Ectodermal cell (in vitro differentiated cells): ENCODE measurements at regions not wholly inside any gene's neighbourhood (a gene's known extent, or its start where the extent isn't known, plus 50 kb on each side); places are given as distances from the start of the nearest gene placed in this dataset.

Experiments
- H3K27ac ChIP-seq: 2 replicates; pipeline ENCODE4 v1.7.0; 2013; ENCODE audit warnings: mild to moderate bottlenecking, low read depth, low read length; ENCODE audit not compliant: insufficient read depth, poor library complexity, severe bottlenecking
- H3K27me3 ChIP-seq: 2 replicates; pipeline ENCODE4 v1.7.0; 2013; ENCODE audit warnings: mild to moderate bottlenecking, low read length; ENCODE audit not compliant: insufficient read depth, control insufficient read depth, poor library complexity, severe bottlenecking
- H3K36me3 ChIP-seq: one replicate; pipeline ENCODE4 v1.7.0; 2013; ENCODE audit warnings: low read length; ENCODE audit not compliant: control insufficient read depth, insufficient read depth
- H3K4me1 ChIP-seq: one replicate; pipeline ENCODE4 v1.7.0; 2013; ENCODE audit warnings: low read length; ENCODE audit not compliant: control insufficient read depth, insufficient read depth
- H3K4me3 ChIP-seq: 2 replicates; pipeline ENCODE4 v1.7.0; 2013; ENCODE audit warnings: low read depth, low read length, control low read depth; ENCODE audit not compliant: insufficient read depth
- H3K9me3 ChIP-seq: 2 replicates; pipeline ENCODE4 v1.7.0; 2013; ENCODE audit warnings: mild to moderate bottlenecking, low read length, moderate library complexity; ENCODE audit not compliant: control insufficient read depth
- WGBS, 2 experiments: methylation state at CpG; one replicate each; pipeline ENCODE4 v1.1.7; 2013; ENCODE audit warnings: missing lambda C conversion rate in 2 of 2; 5-methylcytosine and 5-hydroxymethylcytosine counted together

DNA sequence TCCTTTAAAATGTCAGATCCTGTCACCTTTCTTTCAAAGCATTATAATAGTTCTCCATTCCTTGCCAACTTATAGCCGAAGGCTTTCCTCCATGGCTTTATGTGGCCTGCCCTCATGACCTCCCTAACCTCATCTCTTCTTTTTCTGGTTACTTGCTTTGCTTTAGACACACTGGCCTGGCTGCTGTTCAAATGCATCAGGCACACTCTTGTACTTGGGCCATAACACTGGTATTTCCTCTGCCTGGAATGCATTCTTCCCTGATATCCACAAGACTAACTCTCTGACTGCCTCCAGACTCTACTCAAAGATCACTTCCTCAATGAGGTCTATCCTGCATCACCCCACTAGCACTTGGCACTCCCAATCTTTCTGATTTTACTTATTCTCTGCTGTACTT lies 710.3 kb downstream of the KCNA4 start:
- Histone ChIP-seq H3K9me3 (no peaks in the 10 kb centered on the region), H3K27ac (no peak overlapping the region), H3K4me3 (no peak overlapping the region), H3K36me3 (no peaks in the 10 kb centered on the region), H3K4me1 (no peaks in the 10 kb centered on the region), H3K27me3 (no peaks in the 10 kb centered on the region)
- WGBS, 2 experiments: 89 to 94% methylated on average over 1 of the region's 1 CpG

DNA sequence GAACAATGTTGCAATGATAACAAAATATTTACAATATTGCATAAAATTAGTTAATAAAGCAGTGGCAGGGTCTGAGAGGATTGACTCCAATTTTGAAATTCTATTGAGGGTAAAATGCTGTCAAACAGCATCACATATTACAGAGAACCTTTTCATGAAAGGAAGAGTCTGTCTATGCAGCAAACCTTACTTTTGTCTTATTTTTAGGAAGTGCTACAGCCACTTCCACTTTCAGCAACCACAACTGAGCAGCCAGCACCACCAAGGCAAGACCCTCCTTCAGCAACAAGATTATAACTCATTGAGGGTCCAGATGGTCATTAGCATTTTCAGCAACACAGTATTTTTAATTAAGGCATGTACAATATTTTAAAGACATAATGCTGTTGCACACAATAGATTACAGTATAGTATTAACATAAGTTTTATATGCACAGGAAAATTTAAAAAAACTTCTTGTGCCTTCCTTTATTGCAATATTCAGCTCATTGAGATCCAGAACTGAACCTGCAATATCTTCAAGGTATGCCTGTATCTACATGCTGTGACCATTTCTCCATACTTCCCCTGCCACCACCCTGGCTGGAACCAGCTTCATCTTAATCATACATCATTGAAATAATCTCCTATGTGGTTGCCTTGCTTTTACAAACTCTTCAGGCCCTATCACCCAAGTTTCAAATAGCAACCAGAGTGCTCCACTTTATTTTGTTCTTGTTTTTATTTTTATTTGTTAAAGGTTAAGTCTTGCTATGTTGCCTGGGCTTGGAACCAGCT lies 711.2 kb downstream of the KCNA4 start:
- H3K27me3 ChIP-seq: no peaks in the 10 kb centered on the region
- no peak overlapping the region for H3K4me3 ChIP-seq
- H3K4me1 ChIP-seq: no peaks in the 10 kb centered on the region
- H3K27ac ChIP-seq: no peak overlapping the region
- no peaks in the 10 kb centered on the region for H3K9me3 ChIP-seq
- no peaks in the 10 kb centered on the region for H3K36me3 ChIP-seq

DNA sequence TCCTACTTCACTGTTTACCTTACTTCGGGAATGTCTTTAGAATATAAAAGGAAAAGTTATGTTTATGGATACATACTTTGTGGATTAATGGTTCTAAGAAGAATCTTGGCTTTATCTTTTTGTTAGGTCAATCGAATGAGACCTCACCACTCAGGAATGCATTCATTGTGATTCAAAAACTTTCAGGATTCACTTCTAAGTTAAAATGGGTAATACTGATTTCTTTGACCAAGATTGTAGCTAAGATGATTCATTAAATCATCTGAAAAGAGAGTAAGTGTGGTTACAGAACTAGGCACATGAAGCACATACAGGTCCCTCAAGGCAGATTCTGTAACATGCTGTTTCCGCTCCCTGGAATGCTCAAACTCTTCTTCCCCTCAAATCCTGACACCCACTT lies 716.4 kb downstream of the KCNA4 start:
- Histone ChIP-seq H3K27me3 (no peaks in the 10 kb centered on the region), H3K4me3 (no peak overlapping the region), H3K9me3 (no peaks in the 10 kb centered on the region), H3K27ac (no peak overlapping the region), H3K4me1 (no peaks in the 10 kb centered on the region), H3K36me3 (no peaks in the 10 kb centered on the region)
- 74 to 83% methylated on average over 2 to 3 of the region's 3 CpGs for WGBS, 2 experiments

DNA sequence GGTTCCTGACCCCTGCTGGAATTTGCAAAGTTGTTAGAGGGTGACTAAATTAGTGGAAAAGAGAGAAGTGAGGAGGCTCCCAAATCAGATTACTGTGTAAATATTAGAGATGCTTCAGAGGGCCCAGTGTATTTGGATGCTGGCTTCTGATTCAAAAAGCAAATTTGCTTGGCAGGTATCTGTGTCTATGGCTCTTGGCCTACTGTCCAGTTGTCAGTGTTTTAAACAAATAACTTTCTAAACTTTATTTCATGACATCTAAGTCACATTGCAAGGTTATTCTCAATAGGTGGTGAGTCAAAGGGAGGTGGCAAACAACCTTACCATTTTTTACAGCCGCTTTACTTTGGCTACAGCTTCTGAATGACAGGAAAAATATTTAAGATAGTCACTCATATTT lies 720.1 kb downstream of the KCNA4 start:
- H3K9me3 ChIP-seq: no peaks in the 10 kb centered on the region
- H3K36me3 ChIP-seq: no peaks in the 10 kb centered on the region
- no peak overlapping the region for H3K4me3 ChIP-seq
- no peak overlapping the region for H3K27ac ChIP-seq
- WGBS, 2 experiments: 100% methylated on average over 1 of the region's 1 CpG; no CpG with 5 or more reads in 1 of the 2 experiments
- no peaks in the 10 kb centered on the region for H3K27me3 ChIP-seq
- H3K4me1 ChIP-seq: no peaks in the 10 kb centered on the region

DNA sequence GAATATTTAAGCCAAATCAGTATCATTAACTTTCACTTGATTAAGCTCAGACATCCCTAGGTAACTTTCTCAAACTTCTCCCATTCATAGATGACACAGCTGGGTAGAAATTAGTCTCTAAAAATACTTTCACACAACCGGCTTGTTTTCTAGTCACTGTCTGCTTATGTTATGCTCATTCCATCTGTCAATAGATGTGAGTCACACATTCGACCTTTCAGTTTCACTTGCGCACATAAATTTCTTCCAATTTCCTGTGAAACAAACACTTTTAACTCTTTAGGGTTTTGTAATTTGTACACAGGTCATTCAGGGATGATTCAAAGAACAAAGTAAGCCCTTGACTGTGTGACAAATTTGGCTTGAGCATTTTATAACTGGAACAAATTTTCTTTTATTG lies 723.0 kb downstream of the KCNA4 start:
- H3K27me3 ChIP-seq: no peaks in the 10 kb centered on the region
- no peaks in the 10 kb centered on the region for H3K36me3 ChIP-seq
- H3K9me3 ChIP-seq: no peaks in the 10 kb centered on the region
- H3K4me1 ChIP-seq: no peaks in the 10 kb centered on the region
- no peak overlapping the region for H3K27ac ChIP-seq
- no peak overlapping the region for H3K4me3 ChIP-seq
- WGBS, 2 experiments: 80 to 84% methylated on average over 3 of the region's 3 CpGs

DNA sequence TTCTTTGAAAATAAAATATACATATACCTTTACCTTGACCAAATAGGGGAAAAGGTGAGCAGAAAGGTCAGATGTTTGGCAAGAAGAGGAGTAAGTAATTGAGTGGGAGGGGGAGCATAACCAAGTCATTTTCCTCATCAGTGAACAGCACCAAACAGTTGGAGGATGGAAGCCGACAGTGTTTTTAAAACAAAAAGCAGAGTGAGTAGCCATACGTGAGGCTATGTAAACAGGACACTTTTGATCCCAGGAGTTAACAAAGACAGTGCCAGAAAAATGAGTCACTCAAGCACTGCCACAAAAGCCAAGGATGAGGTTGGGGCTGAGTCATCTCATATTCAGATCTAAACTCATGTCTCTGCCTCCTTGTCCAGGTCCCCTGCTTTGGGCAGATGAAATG lies 734.7 kb downstream of the KCNA4 start:
- Histone ChIP-seq H3K4me1 (no peaks in the 10 kb centered on the region), H3K36me3 (no peaks in the 10 kb centered on the region), H3K9me3 (no peaks in the 10 kb centered on the region), H3K27ac (no peak overlapping the region), H3K4me3 (no peak overlapping the region), H3K27me3 (no peaks in the 10 kb centered on the region)
- 68 to 86% methylated on average over 2 of the region's 2 CpGs for WGBS, 2 experiments

DNA sequence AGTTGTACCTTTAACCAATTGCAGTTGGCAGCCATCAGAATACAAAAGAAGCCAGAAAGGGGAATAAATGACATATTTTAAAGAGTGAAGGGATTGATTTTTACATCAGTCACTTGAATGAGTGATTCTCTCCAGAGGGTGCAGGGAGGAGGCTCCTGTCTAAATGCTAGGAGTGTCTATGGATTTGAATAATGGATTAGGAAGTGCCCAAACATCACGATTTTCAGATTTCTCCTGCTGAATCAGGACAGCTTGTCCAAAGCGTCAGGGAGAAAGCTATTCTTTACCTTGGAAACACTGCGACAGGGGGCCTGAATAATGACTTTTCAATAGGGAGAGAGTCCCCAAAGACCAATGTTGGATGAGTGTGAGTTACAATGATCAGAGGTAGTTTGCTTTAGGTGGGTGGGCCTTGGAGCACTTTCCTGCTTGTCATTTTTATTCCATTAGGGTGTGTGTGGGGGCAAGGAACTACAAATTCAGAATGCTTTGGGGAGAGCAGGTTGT lies 735.5 kb downstream of the KCNA4 start:
- Histone ChIP-seq H3K4me1 (no peaks in the 10 kb centered on the region), H3K36me3 (no peaks in the 10 kb centered on the region), H3K4me3 (no peak overlapping the region), H3K27ac (no peak overlapping the region), H3K9me3 (no peaks in the 10 kb centered on the region), H3K27me3 (no peaks in the 10 kb centered on the region)
- 85 to 90% methylated on average over 3 of the region's 3 CpGs for WGBS, 2 experiments

DNA sequence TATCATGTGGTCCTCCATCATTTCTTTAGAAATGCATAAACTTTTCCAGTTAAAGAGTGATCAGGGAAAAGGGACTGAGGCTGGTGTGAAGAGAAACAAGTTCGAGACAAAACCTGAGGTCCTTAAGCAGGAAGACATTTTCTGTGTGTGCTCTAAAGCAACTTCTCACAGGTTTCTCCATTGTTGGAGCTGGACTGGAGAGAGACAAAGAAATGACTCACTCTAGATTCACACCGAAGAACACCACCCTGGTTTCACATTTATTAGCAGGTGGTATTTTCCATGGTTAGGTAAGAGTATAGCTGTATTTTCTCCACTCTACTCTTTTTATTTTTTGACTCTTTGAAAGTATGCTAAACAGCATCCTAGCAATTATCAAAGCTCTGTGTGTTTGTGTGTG lies 736.4 kb downstream of the KCNA4 start:
- no peaks in the 10 kb centered on the region for H3K4me1 ChIP-seq
- no peak overlapping the region for H3K27ac ChIP-seq
- no peaks in the 10 kb centered on the region for H3K27me3 ChIP-seq
- WGBS, 2 experiments: 84 to 100% methylated on average over 1 of the region's 2 CpGs
- no peak overlapping the region for H3K4me3 ChIP-seq
- no peaks in the 10 kb centered on the region for H3K36me3 ChIP-seq
- no peaks in the 10 kb centered on the region for H3K9me3 ChIP-seq

DNA sequence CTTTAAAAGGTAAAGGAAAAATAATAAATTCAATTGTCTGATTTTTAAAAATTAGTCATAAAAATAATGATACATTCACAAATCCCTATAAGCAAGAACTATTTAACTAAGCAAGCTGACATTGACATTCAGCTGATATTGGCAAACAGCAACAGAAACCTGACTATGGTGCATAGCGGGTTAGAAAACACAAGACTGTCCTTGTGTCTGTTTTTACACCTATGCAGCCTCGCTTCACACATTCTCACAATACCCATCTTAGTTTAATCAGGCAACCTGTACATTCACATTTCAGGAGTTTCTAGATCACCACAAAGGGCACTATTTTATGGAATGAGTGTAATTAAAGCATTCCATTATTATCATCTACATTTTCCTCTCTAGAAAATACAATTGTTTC lies 737.1 kb downstream of the KCNA4 start:
- Histone ChIP-seq H3K4me1 (no peaks in the 10 kb centered on the region), H3K27me3 (no peaks in the 10 kb centered on the region), H3K36me3 (no peaks in the 10 kb centered on the region), H3K9me3 (no peaks in the 10 kb centered on the region), H3K4me3 (no peak overlapping the region), H3K27ac (no peak overlapping the region)
- whole genome bisulfite sequencing, 2 experiments: 69 to 75% methylated on average over 2 of the region's 2 CpGs

DNA sequence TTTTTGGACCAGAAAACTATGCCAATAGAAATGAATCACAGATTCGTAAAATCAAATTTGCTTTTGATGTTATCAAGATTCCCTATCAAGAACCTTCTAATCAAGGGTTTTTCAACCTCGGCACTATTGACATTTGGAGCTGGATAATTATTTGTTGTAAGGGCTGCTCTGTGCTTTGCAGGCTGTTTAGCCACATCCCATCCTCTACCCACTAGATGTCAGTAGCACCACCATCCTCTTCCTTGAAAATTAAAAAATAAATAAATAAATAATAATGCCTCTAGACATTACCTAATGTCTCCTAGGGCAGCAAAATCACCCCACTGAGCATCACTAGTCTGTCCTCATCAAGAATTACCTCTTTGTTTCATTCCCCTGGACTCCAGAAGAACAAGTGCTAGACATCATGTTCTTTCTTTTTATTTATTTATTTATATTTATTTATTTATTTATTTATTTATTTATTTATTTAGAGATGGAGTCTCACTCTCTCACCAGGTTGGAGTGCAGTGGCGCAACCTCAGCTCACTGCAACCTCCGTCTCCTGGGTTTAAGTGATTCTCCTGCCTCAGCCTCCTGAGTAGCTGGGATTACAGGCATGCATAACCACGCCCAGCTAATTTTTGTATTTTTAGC lies 744.7 kb downstream of the KCNA4 start:
- WGBS, 2 experiments: 86 to 90% methylated on average over 4 of the region's 5 CpGs
- no peaks in the 10 kb centered on the region for H3K36me3 ChIP-seq

More for the DNA sequence above, 744.7 kb downstream of the KCNA4 start:
- Histone ChIP-seq H3K4me3 (no peak overlapping the region), H3K4me1 (no peaks in the 10 kb centered on the region), H3K27me3 (no peaks in the 10 kb centered on the region), H3K27ac (no peak overlapping the region), H3K9me3 (no peaks in the 10 kb centered on the region)
